Prostate gland (tissue), 2 donors: ENCODE measurements at regions not wholly inside any gene's neighbourhood (a gene's known extent, or its start where the extent isn't known, plus 50 kb on each side); places are given as distances from the start of the nearest gene placed in this dataset.

Experiments
- DNase-seq: peaks from one replicate; pipeline ENCODE4 v3.0.0-alpha.2; 2019; ENCODE audit warnings: low spot score
- H3K27ac ChIP-seq, 2 donors: fragments of 200-600 bp; sonication (generic); 2 replicates each; pipeline ENCODE4 v1.5.1; 2017 to 2019
- H3K27me3 ChIP-seq: fragments of 200-600 bp; sonication (generic); replicated peaks from 2 replicates; pipeline ENCODE4 v1.5.1; 2019; ENCODE audit not compliant: insufficient read depth
- H3K36me3 ChIP-seq, 2 donors: fragments of 200-600 bp; sonication (generic); 1 replicate in 1 of 2; 2 replicates in 1 of 2; pipeline versions ENCODE4 v1.5.1 to v1.8.1; 2017 to 2019
- H3K4me1 ChIP-seq: fragments of 200-600 bp; sonication (generic); replicated peaks from 2 replicates; pipeline ENCODE4 v1.5.1; 2019
- H3K4me3 ChIP-seq, 2 donors: fragments of 200-600 bp; sonication (generic); 2 replicates each; pipeline ENCODE4 v1.5.1; 2017 to 2019
- H3K9me3 ChIP-seq: fragments of 200-600 bp; sonication (generic); 2 replicates; pipeline ENCODE4 v1.5.1; 2017
- CTCF ChIP-seq, 4 experiments: fragments of 200-600 bp in 2 of 4; fragments of 450-650 bp in 2 of 4; sonication (generic) in 2 of 4; IDR thresholded peaks; 1 replicate in 3 of 4; 2 replicates in 1 of 4; pipeline ENCODE4 v1.5.1; 2016 to 2019; ENCODE audit warnings: antibody characterized with exemption in 4 of 4, mild to moderate bottlenecking in 2 of 4, moderate library complexity in 2 of 4
- POLR2A ChIP-seq: fragments of 450-650 bp; IDR thresholded peaks from one replicate; pipeline ENCODE4 v1.6.1; 2016; ENCODE audit warnings: antibody characterized with exemption, mild to moderate bottlenecking
- POLR2AphosphoS5 ChIP-seq: sonication (generic); formaldehyde crosslinking; IDR thresholded peaks from one replicate; pipeline ENCODE4 v1.6.1; 2017; ENCODE audit warnings: antibody characterized with exemption
- WGBS: methylation state at CpG from one replicate; pipeline ENCODE4 v1.1.5; 2018; 5-methylcytosine and 5-hydroxymethylcytosine counted together
- intact Hi-C: fragments of 100-400 bp; cut with DNase I; formaldehyde crosslinking; loops from one replicate; pipeline ENCODE4 v1.14.2; 2022

- Histone ChIP-seq H3K36me3 (no peaks in the 10 kb centered on the region), H3K27me3 (peaks cover 4% of the 10 kb centered on the region), H3K9me3 (no peaks in the 10 kb centered on the region), H3K4me3 (no peak overlapping the region), H3K27ac (no peak overlapping the region), H3K4me1 (no peaks in the 10 kb centered on the region)
- intact Hi-C loops = loop anchor here (10.0 kb wide), 1 partner anchor 260 kb away; the partner anchor contains the start of gene KIZ
- TF ChIP-seq POLR2AphosphoS5 (no peak), CTCF (IDR thresholded peaks at IDR 0.05) (peak in 1 of 4 experiments; percentile 26)
- DNase-seq = no peak
- 68% methylated on average over 3 of the region's 3 CpGs for WGBS
These were observed 152.1 kb upstream of the RALGAPA2 start for GRCh38 chr20:20864351-20865096.

GRCh38 chr20:20860078-20860806, 147.8 kb upstream of the RALGAPA2 start:
- peak; percentile 25 for TF ChIP-seq POLR2AphosphoS5
- peak; percentile 56 to 90 (median 87) for TF ChIP-seq CTCF (IDR thresholded peaks at IDR 0.05)
- no peak for TF ChIP-seq POLR2A
- H3K36me3 ChIP-seq = no peaks in the 10 kb centered on the region
- H3K4me1 ChIP-seq = no peaks in the 10 kb centered on the region
- H3K27ac ChIP-seq = no peak overlapping the region
- H3K27me3 ChIP-seq = peaks cover 4% of the 10 kb centered on the region
- H3K4me3 ChIP-seq = no peak overlapping the region
- WGBS = 17% methylated on average over 8 of the region's 8 CpGs
- no peaks in the 10 kb centered on the region for H3K9me3 ChIP-seq
- intact Hi-C loops = loop anchor here (2.0 to 10.0 kb wide), 2 partner anchors 265 to 645 kb away; partner anchors contain the start of gene KIZ
- DNase-seq = peak; percentile 71

GRCh38 chr20:20859510-20859909, 147.1 kb upstream of the RALGAPA2 start:
- intact Hi-C loops = loop anchor here (10.0 kb wide), 1 partner anchor 375 kb away; no protein-coding TSS in a partner anchor
- no peaks in the 10 kb centered on the region for H3K4me1 ChIP-seq
- TF ChIP-seq CTCF (IDR thresholded peaks at IDR 0.05) (no peak), POLR2A (no peak), POLR2AphosphoS5 (no peak)
- no peak overlapping the region for H3K4me3 ChIP-seq
- no peaks in the 10 kb centered on the region for H3K9me3 ChIP-seq
- DNase-seq = no peak
- peaks cover 4% of the 10 kb centered on the region for H3K27me3 ChIP-seq
- H3K27ac ChIP-seq = no peak overlapping the region
- H3K36me3 ChIP-seq = no peaks in the 10 kb centered on the region
- WGBS = 72% methylated on average over 7 of the region's 7 CpGs

- Histone ChIP-seq H3K27ac (no peak overlapping the region), H3K27me3 (no peaks in the 10 kb centered on the region), H3K9me3 (no peaks in the 10 kb centered on the region), H3K4me3 (no peak overlapping the region), H3K4me1 (no peaks in the 10 kb centered on the region), H3K36me3 (no peaks in the 10 kb centered on the region)
- DNase-seq = no peak
- 38% methylated on average over 2 of the region's 2 CpGs for WGBS
- intact Hi-C loops = loop anchor here (10.0 kb wide), 1 partner anchor 378 kb away; no protein-coding TSS in a partner anchor
- TF ChIP-seq POLR2A (no peak), CTCF (IDR thresholded peaks at IDR 0.05) (no peak), POLR2AphosphoS5 (no peak)
These were observed 144.5 kb upstream of the RALGAPA2 start for GRCh38 chr20:20856956-20857355.
